MM.1S (cell line): ENCODE measurements at regions not wholly inside any gene's neighbourhood (a gene's known extent, or its start where the extent isn't known, plus 50 kb on each side); places are given as distances from the start of the nearest gene placed in this dataset.

Experiments
- DNase-seq: peaks from one replicate; pipeline ENCODE4 v3.0.0-alpha.2; 2015
- H2AFZ ChIP-seq: fragments of 300-600 bp; sonication (generic); 2 replicates; pipeline ENCODE4 v1.6.0; 2016; ENCODE audit warnings: antibody characterized with exemption, low read length
- H3F3A ChIP-seq: fragments of 300-600 bp; sonication (generic); 2 replicates; pipeline ENCODE4 v1.6.1; 2016; ENCODE audit warnings: mild to moderate bottlenecking, antibody characterized with exemption, low read length, moderate library complexity, mixed read lengths; ENCODE audit not compliant: insufficient read depth
- H3K27ac ChIP-seq: fragments of 300-600 bp; sonication (generic); 2 replicates; pipeline ENCODE4 v1.5.1; 2016; ENCODE audit warnings: mild to moderate bottlenecking, low read length
- H3K27me3 ChIP-seq: fragments of 300-600 bp; sonication (generic); replicated peaks from 2 replicates; pipeline ENCODE4 v1.6.0; 2016; ENCODE audit warnings: low read length; ENCODE audit not compliant: insufficient read depth
- H3K36me3 ChIP-seq: fragments of 300-600 bp; sonication (generic); replicated peaks from 2 replicates; pipeline ENCODE4 v1.6.1; 2016; ENCODE audit warnings: mild to moderate bottlenecking, low read length, mixed read lengths; ENCODE audit not compliant: insufficient read depth
- H3K4me1 ChIP-seq: fragments of 300-600 bp; sonication (generic); 2 replicates; pipeline ENCODE4 v1.6.1; 2016; ENCODE audit warnings: low read length, mixed read lengths
- H3K4me2 ChIP-seq: fragments of 300-600 bp; sonication (generic); 2 replicates; pipeline ENCODE4 v1.6.0; 2016; ENCODE audit warnings: low read depth, low read length
- H3K4me3 ChIP-seq: fragments of 300-600 bp; sonication (generic); 2 replicates; pipeline ENCODE4 v1.5.1; 2016; ENCODE audit warnings: low read length, mixed read lengths
- H3K79me2 ChIP-seq: fragments of 300-600 bp; sonication (generic); 2 replicates; pipeline ENCODE4 v1.6.1; 2016; ENCODE audit warnings: mixed run types, low read length, mixed read lengths
- H3K9ac ChIP-seq: fragments of 300-600 bp; sonication (generic); 2 replicates; pipeline ENCODE4 v1.6.1; 2016; ENCODE audit warnings: low read length, mixed read lengths
- H3K9me2 ChIP-seq: fragments of 300-600 bp; sonication (generic); replicated peaks from 2 replicates; pipeline ENCODE4 v1.6.1; 2016; ENCODE audit warnings: mild to moderate bottlenecking, low read length, mixed read lengths; ENCODE audit not compliant: insufficient read depth
- H3K9me3 ChIP-seq: fragments of 300-600 bp; sonication (generic); replicated peaks from 2 replicates; pipeline ENCODE4 v1.6.1; 2016; ENCODE audit warnings: mild to moderate bottlenecking, low read length, mixed read lengths; ENCODE audit not compliant: insufficient read depth
- H4K20me1 ChIP-seq: fragments of 300-600 bp; sonication (generic); 2 replicates; pipeline ENCODE4 v1.6.1; 2016; ENCODE audit warnings: mild to moderate bottlenecking, low read length, moderate library complexity, mixed read lengths; ENCODE audit not compliant: insufficient read depth
- EZH2 ChIP-seq: fragments of 300-600 bp; sonication (generic); optimal IDR thresholded peaks from 2 replicates; pipeline ENCODE3; 2017; ENCODE audit warnings: low read depth, mild to moderate bottlenecking, antibody characterized with exemption, low read length, mixed read lengths
- EZH2phosphoT487 ChIP-seq: fragments of 300-600 bp; sonication (generic); IDR thresholded peaks from 2 replicates; pipeline ENCODE4 v1.6.1; 2018; ENCODE audit warnings: antibody characterized with exemption, low read length
- TF ChIP-seq, protein P1 (sequence below): fragments of 300-600 bp; sonication (generic); IDR thresholded peaks from 2 replicates; pipeline ENCODE4 v1.5.1; 2016; ENCODE audit warnings: antibody characterized with exemption, low read length, mixed read lengths

- H3K27me3 ChIP-seq = no peaks in the 10 kb centered on the region
- H3K27ac ChIP-seq = no peak overlapping the region
- TF ChIP-seq EZH2phosphoT487 = no peak
- TF ChIP-seq EZH2 = no peak
- TF ChIP-seq, protein P1, sequence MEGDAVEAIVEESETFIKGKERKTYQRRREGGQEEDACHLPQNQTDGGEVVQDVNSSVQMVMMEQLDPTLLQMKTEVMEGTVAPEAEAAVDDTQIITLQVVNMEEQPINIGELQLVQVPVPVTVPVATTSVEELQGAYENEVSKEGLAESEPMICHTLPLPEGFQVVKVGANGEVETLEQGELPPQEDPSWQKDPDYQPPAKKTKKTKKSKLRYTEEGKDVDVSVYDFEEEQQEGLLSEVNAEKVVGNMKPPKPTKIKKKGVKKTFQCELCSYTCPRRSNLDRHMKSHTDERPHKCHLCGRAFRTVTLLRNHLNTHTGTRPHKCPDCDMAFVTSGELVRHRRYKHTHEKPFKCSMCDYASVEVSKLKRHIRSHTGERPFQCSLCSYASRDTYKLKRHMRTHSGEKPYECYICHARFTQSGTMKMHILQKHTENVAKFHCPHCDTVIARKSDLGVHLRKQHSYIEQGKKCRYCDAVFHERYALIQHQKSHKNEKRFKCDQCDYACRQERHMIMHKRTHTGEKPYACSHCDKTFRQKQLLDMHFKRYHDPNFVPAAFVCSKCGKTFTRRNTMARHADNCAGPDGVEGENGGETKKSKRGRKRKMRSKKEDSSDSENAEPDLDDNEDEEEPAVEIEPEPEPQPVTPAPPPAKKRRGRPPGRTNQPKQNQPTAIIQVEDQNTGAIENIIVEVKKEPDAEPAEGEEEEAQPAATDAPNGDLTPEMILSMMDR = no peak
- H3K36me3 ChIP-seq = no peaks in the 10 kb centered on the region
- no peaks in the 10 kb centered on the region for H3K4me1 ChIP-seq
- H3F3A ChIP-seq = no peaks in the 10 kb centered on the region
- H3K9me2 ChIP-seq = no peaks in the 10 kb centered on the region
- no peak for DNase-seq
- H3K9ac ChIP-seq = no peak overlapping the region
- H3K4me3 ChIP-seq = no peak overlapping the region
- no peaks in the 10 kb centered on the region for H3K79me2 ChIP-seq
- no peak overlapping the region for H2AFZ ChIP-seq
- no peaks in the 10 kb centered on the region for H4K20me1 ChIP-seq
- H3K9me3 ChIP-seq = no peaks in the 10 kb centered on the region
- H3K4me2 ChIP-seq = no peak overlapping the region
Measured at GRCh38 chr13:109485136-109485794, 301.1 kb downstream of the IRS2 start.

DNA sequence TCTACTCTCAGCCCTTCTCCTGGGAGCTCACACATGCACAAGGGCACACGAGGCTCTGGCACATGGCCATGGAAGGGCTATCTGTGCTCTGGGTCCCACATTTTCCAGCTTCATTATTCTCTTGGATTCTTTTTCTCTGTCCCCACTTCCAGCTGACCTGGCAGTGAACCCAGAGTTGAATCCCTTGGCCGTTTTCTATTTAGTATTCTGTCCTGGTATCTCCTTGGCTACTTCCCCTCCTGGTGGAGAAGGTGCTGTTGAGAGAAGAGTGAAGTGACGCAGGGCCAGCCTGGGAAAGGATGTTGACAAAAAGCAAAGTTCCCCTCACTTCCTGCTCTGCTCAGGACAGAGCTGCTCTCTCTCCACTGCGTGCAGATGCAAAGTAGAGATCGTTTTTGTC, 303.1 kb downstream of the IRS2 start:
- no peaks in the 10 kb centered on the region for H3F3A ChIP-seq
- no peaks in the 10 kb centered on the region for H3K9me2 ChIP-seq
- no peaks in the 10 kb centered on the region for H3K9me3 ChIP-seq
- H4K20me1 ChIP-seq = no peaks in the 10 kb centered on the region
- no peaks in the 10 kb centered on the region for H3K4me1 ChIP-seq
- no peak for TF ChIP-seq EZH2phosphoT487
- no peak for TF ChIP-seq EZH2
- TF ChIP-seq, protein P1 = no peak
- no peak overlapping the region for H3K9ac ChIP-seq
- no peaks in the 10 kb centered on the region for H3K36me3 ChIP-seq
- H2AFZ ChIP-seq = no peak overlapping the region
- H3K27ac ChIP-seq = no peak overlapping the region
- no peak for DNase-seq
- H3K79me2 ChIP-seq = no peaks in the 10 kb centered on the region
- H3K27me3 ChIP-seq = no peaks in the 10 kb centered on the region
- no peak overlapping the region for H3K4me3 ChIP-seq
- no peak overlapping the region for H3K4me2 ChIP-seq

GRCh38 chr13:109481040-109481439, 305.3 kb downstream of the IRS2 start:
- H3K9ac ChIP-seq = no peak overlapping the region
- H4K20me1 ChIP-seq = no peaks in the 10 kb centered on the region
- H3K4me2 ChIP-seq = no peak overlapping the region
- H3K79me2 ChIP-seq = no peaks in the 10 kb centered on the region
- no peaks in the 10 kb centered on the region for H3F3A ChIP-seq
- no peaks in the 10 kb centered on the region for H3K36me3 ChIP-seq
- no peak for DNase-seq
- no peaks in the 10 kb centered on the region for H3K4me1 ChIP-seq
- no peaks in the 10 kb centered on the region for H3K9me2 ChIP-seq
- no peak overlapping the region for H3K27ac ChIP-seq
- no peak for TF ChIP-seq EZH2
- H3K9me3 ChIP-seq = no peaks in the 10 kb centered on the region
- H3K4me3 ChIP-seq = no peak overlapping the region
- no peaks in the 10 kb centered on the region for H3K27me3 ChIP-seq
- H2AFZ ChIP-seq = no peak overlapping the region
